ENCODE measurements at regions not wholly inside any gene's neighbourhood (a gene's known extent, or its start where the extent isn't known, plus 50 kb on each side); places are given as distances from the start of the nearest gene placed in this dataset.

GRCh38 chr6:87851674-87852299 lies 149.8 kb upstream of the AKIRIN2 start:
- no peak for DNase-seq (ENCODE audit: low spot score)

GRCh38 chr6:87848616-87849015 lies 146.6 kb upstream of the AKIRIN2 start:
- no peak for DNase-seq (ENCODE audit: low spot score)

- no peak for DNase-seq (ENCODE audit: low spot score)
Measured at GRCh38 chr6:87847830-87848210, 145.8 kb upstream of the AKIRIN2 start.

GRCh38 chr6:87847135-87847829 lies 145.2 kb upstream of the AKIRIN2 start:
- no peak for DNase-seq (ENCODE audit: low spot score)

GRCh38 chr6:87846434-87846833 lies 144.4 kb upstream of the AKIRIN2 start:
- no peak for DNase-seq (ENCODE audit: low spot score)

- no peak for DNase-seq (ENCODE audit: low spot score)
Measured at GRCh38 chr6:87840324-87840723, 138.3 kb upstream of the AKIRIN2 start.

GRCh38 chr6:87837876-87838275 lies 135.8 kb upstream of the AKIRIN2 start:
- no peak for DNase-seq (ENCODE audit: low spot score)

- no peak for DNase-seq (ENCODE audit: low spot score)
Measured at GRCh38 chr6:87837444-87837843, 135.4 kb upstream of the AKIRIN2 start.

GRCh38 chr6:87832025-87832825 lies 130.2 kb upstream of the AKIRIN2 start:
- no peak for DNase-seq (ENCODE audit: low spot score)

- no peak for DNase-seq (ENCODE audit: low spot score)
Measured at GRCh38 chr6:87830907-87831306, 128.9 kb upstream of the AKIRIN2 start.

GRCh38 chr6:87829622-87830121 lies 127.6 kb upstream of the AKIRIN2 start:
- DNase-seq (ENCODE audit: low spot score): no peak

GRCh38 chr6:87828044-87828443 lies 126.0 kb upstream of the AKIRIN2 start:
- no peak for DNase-seq (ENCODE audit: low spot score)

- no peak for DNase-seq (ENCODE audit: low spot score)
Measured at GRCh38 chr6:87827346-87827745, 125.3 kb upstream of the AKIRIN2 start.

GRCh38 chr6:87826424-87826823 lies 124.4 kb upstream of the AKIRIN2 start:
- no peak for DNase-seq (ENCODE audit: low spot score)

- no peak for DNase-seq (ENCODE audit: low spot score)
Measured at GRCh38 chr6:87825821-87826221, 123.8 kb upstream of the AKIRIN2 start.

- no peak for DNase-seq (ENCODE audit: low spot score)
Measured at GRCh38 chr6:87824958-87825491, 123.0 kb upstream of the AKIRIN2 start.

GRCh38 chr6:87822011-87822410 lies 120.0 kb upstream of the AKIRIN2 start:
- no peak for DNase-seq (ENCODE audit: low spot score)

- no peak for DNase-seq (ENCODE audit: low spot score)
Measured at GRCh38 chr6:87820343-87820984, 118.4 kb upstream of the AKIRIN2 start.

GRCh38 chr6:87817183-87817582 lies 115.2 kb upstream of the AKIRIN2 start:
- no peak for DNase-seq (ENCODE audit: low spot score)

GRCh38 chr6:87815449-87815848 lies 113.4 kb upstream of the AKIRIN2 start:
- no peak for DNase-seq (ENCODE audit: low spot score)

GRCh38 chr6:87808005-87808757 lies 106.1 kb upstream of the AKIRIN2 start:
- DNase-seq (ENCODE audit: low spot score): peak; percentile 34

All from AG08396 (cell line).